GM12872 (cell line): ENCODE measurements at regions not wholly inside any gene's neighbourhood (a gene's known extent, or its start where the extent isn't known, plus 50 kb on each side); places are given as distances from the start of the nearest gene placed in this dataset.

Experiments
- CTCF ChIP-seq: IDR thresholded peaks from 3 replicates; pipeline ENCODE4 v1.5.1; 2011; ENCODE audit warnings: low read depth, mild to moderate bottlenecking, low read length, moderate library complexity; ENCODE audit not compliant: insufficient read depth

- no peak for TF ChIP-seq CTCF
Observed at GRCh38 chr6:130526466-130526865, 160.6 kb downstream of the TMEM200A start.

GRCh38 chr6:130527173-130527572, 161.4 kb downstream of the TMEM200A start:
- TF ChIP-seq CTCF = no peak

- no peak for TF ChIP-seq CTCF
Observed at GRCh38 chr6:130529569-130530149, 163.8 kb downstream of the TMEM200A start.

- TF ChIP-seq CTCF = no peak
Observed at GRCh38 chr6:130534627-130535026, 168.8 kb downstream of the TMEM200A start.

- no peak for TF ChIP-seq CTCF
Observed at GRCh38 chr6:130535242-130535641, 169.4 kb downstream of the TMEM200A start.

GRCh38 chr6:130537447-130537846, 171.6 kb downstream of the TMEM200A start:
- TF ChIP-seq CTCF = no peak

GRCh38 chr6:130547723-130548122, 181.9 kb downstream of the TMEM200A start:
- TF ChIP-seq CTCF = no peak

- no peak for TF ChIP-seq CTCF
Observed at GRCh38 chr6:130557481-130558112, 191.8 kb downstream of the TMEM200A start.
